Transverse colon (tissue), 4 donors: ENCODE measurements at regions not wholly inside any gene's neighbourhood (a gene's known extent, or its start where the extent isn't known, plus 50 kb on each side); places are given as distances from the start of the nearest gene placed in this dataset.

ENCODE experiments used
- DNase-seq: peaks from one replicate; pipeline ENCODE4 v3.0.0-alpha.2; 2019
- H3K27ac ChIP-seq, 4 donors: fragments of 200-600 bp; sonication (generic); 2 replicates each; pipeline ENCODE4 v1.5.1; 2016 to 2018; ENCODE audit warnings: inconsistent platforms in 4 of 4
- H3K27me3 ChIP-seq: fragments of 200-600 bp; sonication (generic); 2 replicates; pipeline ENCODE4 v1.5.1; 2017; ENCODE audit warnings: inconsistent platforms
- H3K36me3 ChIP-seq, 4 donors: fragments of 200-600 bp; sonication (generic); 2 replicates each; pipeline ENCODE4 v1.5.1; 2017 to 2019; ENCODE audit warnings: inconsistent platforms in 4 of 4
- H3K4me1 ChIP-seq, 4 donors: fragments of 200-600 bp; sonication (generic); 2 replicates each; pipeline ENCODE4 v1.5.1; 2017 to 2020; ENCODE audit warnings: inconsistent platforms in 4 of 4
- H3K4me3 ChIP-seq, 4 donors: fragments of 200-600 bp; sonication (generic); 1 replicate in 1 of 4; 2 replicates in 3 of 4; pipeline versions ENCODE4 v1.5.1 to v1.6.1; 2017 to 2019; ENCODE audit warnings: inconsistent platforms in 4 of 4
- H3K9me3 ChIP-seq, 2 donors: fragments of 200-600 bp; sonication (generic); 2 replicates each; pipeline ENCODE4 v1.5.1; 2017 to 2019; ENCODE audit warnings: inconsistent platforms in 2 of 2
- EP300 ChIP-seq: sonication (generic); formaldehyde crosslinking; IDR thresholded peaks from one replicate; pipeline ENCODE4 v1.6.1; 2017; ENCODE audit warnings: antibody characterized with exemption, low read depth
- POLR2A ChIP-seq: fragments of 450-650 bp; IDR thresholded peaks from one replicate; pipeline ENCODE4 v1.6.1; 2016; ENCODE audit warnings: antibody characterized with exemption, mild to moderate bottlenecking, moderate library complexity
- POLR2AphosphoS5 ChIP-seq, 3 donors: sonication (generic); formaldehyde crosslinking; IDR thresholded peaks; one replicate each; pipeline ENCODE4 v1.6.1; 2016; ENCODE audit warnings: antibody characterized with exemption in 3 of 3
- WGBS, 2 donors: methylation state at CpG; one replicate each; pipeline ENCODE4 v1.1.5; 2018; ENCODE audit warnings: low coverage in 1 of 2; 5-methylcytosine and 5-hydroxymethylcytosine counted together
- in situ Hi-C, 4 donors: fragments of 200-750 bp; cut with MboI; loops; one replicate each; pipeline versions ENCODE4 v1.15.0 to v1.15.1; 2017; ENCODE audit warnings: low sequenced_read_pairs in 3 of 4, low pct_ligation_motif_present in 1 of 4, low pct_unique_long_range_greater_than_20kb in 1 of 4
- intact Hi-C: fragments of 100-400 bp; cut with DNase I; formaldehyde crosslinking; loops from one replicate; pipeline ENCODE4 v1.15.1; 2023; ENCODE audit warnings: low total_unique reads
- TF ChIP-seq, protein P1 (sequence below), 5 experiments: fragments of 200-600 bp in 3 of 5; fragments of 450-650 bp in 2 of 5; sonication (generic) in 3 of 5; IDR thresholded peaks; 1 replicate in 2 of 5; 2 replicates in 3 of 5; pipeline ENCODE4 v1.5.1; 2016 to 2017; ENCODE audit warnings: antibody characterized with exemption in 5 of 5, inconsistent platforms in 3 of 5, mild to moderate bottlenecking in 2 of 5, moderate library complexity in 1 of 5

DNA sequence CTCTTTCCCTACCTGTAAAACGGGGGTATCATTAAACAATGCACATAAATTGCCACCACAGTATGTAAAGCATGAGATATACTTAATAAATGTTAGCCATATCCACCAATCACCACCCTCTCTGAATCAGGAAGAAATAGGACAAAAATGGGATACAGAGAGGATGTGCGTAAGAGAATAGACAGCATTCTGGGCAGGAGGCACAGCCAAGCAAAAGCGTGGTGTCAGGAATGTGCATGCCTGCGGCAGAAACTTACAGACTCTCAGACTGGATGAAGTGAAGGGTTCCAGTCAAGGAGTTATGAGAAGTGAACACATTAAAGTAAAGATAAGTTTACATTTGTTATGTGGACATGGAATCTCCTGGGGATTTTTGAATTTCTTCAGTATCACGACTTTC lies 121.7 kb upstream of the MDM1 start:
- intact Hi-C loops (no loop called here), in situ Hi-C loops (loop anchor here in 1 of 4 donors (25.0 kb wide), 1 partner anchor 92 kb away; no protein-coding TSS in a partner anchor)
- no peaks in the 10 kb centered on the region for H3K36me3 ChIP-seq
- no peak overlapping the region for H3K27ac ChIP-seq
- H3K9me3 ChIP-seq, result no peaks in the 10 kb centered on the region
- peaks cover 13 to 37% (median 20%) of the 10 kb centered on the region in 4 donors for H3K4me1 ChIP-seq
- WGBS, 2 donors, result 88% methylated on average over 4 to 5 of the region's 5 CpGs
- no peaks in the 10 kb centered on the region for H3K27me3 ChIP-seq
- no peak overlapping the region for H3K4me3 ChIP-seq
- TF ChIP-seq EP300, result no peak
- no peak for TF ChIP-seq POLR2A
- no peak for TF ChIP-seq POLR2AphosphoS5 (IDR thresholded peaks at IDR 0.05)
- TF ChIP-seq, protein P1, sequence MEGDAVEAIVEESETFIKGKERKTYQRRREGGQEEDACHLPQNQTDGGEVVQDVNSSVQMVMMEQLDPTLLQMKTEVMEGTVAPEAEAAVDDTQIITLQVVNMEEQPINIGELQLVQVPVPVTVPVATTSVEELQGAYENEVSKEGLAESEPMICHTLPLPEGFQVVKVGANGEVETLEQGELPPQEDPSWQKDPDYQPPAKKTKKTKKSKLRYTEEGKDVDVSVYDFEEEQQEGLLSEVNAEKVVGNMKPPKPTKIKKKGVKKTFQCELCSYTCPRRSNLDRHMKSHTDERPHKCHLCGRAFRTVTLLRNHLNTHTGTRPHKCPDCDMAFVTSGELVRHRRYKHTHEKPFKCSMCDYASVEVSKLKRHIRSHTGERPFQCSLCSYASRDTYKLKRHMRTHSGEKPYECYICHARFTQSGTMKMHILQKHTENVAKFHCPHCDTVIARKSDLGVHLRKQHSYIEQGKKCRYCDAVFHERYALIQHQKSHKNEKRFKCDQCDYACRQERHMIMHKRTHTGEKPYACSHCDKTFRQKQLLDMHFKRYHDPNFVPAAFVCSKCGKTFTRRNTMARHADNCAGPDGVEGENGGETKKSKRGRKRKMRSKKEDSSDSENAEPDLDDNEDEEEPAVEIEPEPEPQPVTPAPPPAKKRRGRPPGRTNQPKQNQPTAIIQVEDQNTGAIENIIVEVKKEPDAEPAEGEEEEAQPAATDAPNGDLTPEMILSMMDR (IDR thresholded peaks at IDR 0.05), result no peak
- DNase-seq, result no peak

DNA sequence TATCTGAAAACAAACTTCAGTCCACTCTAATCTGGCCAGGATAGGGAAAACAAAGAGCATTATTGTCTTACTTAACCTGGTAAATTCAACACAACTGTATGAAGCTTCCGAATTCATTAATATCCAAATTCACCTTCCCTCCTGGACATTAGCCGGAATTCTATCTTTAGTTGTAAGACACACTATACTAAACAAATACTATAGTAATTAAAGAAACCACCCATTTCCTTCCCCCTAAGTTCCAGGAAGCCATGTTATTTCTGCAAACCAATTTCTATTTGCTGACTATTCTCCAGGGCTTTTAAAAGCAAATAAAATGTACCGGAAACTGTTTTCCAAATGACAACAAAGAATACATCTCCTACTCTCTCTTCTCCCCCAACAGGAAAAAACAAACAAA lies 122.7 kb upstream of the MDM1 start:
- intact Hi-C loops (no loop called here), in situ Hi-C loops (loop anchor here in 1 of 4 donors (25.0 kb wide), 1 partner anchor 93 kb away; no protein-coding TSS in a partner anchor)
- no peak for DNase-seq
- no peaks in the 10 kb centered on the region for H3K36me3 ChIP-seq
- TF ChIP-seq, protein P1 (IDR thresholded peaks at IDR 0.05), result no peak
- TF ChIP-seq POLR2A (no peak), EP300 (no peak), POLR2AphosphoS5 (IDR thresholded peaks at IDR 0.05) (no peak)
- no peaks in the 10 kb centered on the region for H3K9me3 ChIP-seq
- no peak overlapping the region for H3K27ac ChIP-seq
- H3K4me3 ChIP-seq, result no peak overlapping the region
- H3K27me3 ChIP-seq, result no peaks in the 10 kb centered on the region
- 49% methylated on average over 3 of the region's 3 CpGs for WGBS, 2 donors
- H3K4me1 ChIP-seq, result peaks cover 13 to 37% (median 20%) of the 10 kb centered on the region in 4 donors

DNA sequence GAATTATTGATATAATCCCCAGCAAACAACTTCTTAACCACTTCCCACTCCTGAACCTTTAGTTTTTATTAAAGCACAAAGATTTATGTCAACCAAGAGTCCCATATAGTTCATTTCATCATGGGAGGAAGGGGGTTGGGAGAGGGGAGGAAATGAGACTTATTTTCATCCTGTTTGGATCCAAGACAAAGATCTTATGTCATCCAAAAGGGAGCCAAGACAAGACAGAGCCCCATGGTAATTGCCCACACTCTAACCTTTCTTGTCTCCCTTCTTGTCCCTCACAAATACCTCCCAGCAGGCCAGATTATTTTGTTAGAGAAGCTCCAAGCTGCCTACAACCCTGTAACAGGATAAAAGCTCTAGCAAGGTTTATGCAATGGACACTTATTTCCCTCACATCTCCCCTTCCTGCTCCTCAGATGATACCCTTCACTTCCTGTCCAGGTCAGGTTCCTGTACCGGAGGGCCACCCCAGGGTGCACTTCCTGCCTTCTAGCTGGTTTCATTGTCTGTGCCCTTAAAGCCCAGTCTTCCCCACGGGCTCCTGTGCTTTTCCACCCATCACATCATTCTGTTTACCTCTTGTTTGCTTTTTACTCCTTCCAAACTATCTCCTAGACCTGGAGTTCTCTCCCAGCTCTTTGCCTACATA lies 123.7 kb upstream of the MDM1 start:
- Histone ChIP-seq H3K4me3 (no peak overlapping the region), H3K27ac (no peak overlapping the region), H3K9me3 (no peaks in the 10 kb centered on the region), H3K27me3 (no peaks in the 10 kb centered on the region), H3K36me3 (no peaks in the 10 kb centered on the region), H3K4me1 (peaks cover 12 to 33% (median 18%) of the 10 kb centered on the region in 4 donors)
- in situ Hi-C loops (loop anchor here in 1 of 4 donors (25.0 kb wide), 1 partner anchor 94 kb away; no protein-coding TSS in a partner anchor), intact Hi-C loops (no loop called here)
- 50 to 70% methylated on average over 2 of the region's 2 CpGs for WGBS, 2 donors
- no peak for TF ChIP-seq POLR2AphosphoS5 (IDR thresholded peaks at IDR 0.05)
- no peak for DNase-seq

DNA sequence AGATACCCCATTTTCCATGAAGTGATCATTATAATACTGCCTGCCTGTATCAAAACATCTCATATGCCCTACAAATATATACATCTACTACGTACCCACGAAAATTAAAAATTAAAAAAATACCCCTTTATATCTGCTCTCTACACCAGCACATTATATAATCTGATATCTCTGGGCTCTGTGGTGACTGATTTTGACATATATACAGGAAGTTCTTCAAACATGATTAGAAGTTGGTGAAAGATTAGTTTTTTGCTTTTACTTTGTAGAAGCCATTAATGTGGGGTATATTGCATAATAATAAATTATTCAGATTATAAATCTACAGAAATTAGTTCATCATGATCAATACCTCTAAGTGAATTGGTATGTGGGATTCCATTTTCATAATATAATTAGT lies 126.7 kb upstream of the MDM1 start:
- no peak overlapping the region for H3K27ac ChIP-seq
- TF ChIP-seq, protein P1 (IDR thresholded peaks at IDR 0.05), result no peak
- TF ChIP-seq POLR2AphosphoS5 (IDR thresholded peaks at IDR 0.05) (no peak), POLR2A (no peak), EP300 (no peak)
- no peak for DNase-seq
- H3K36me3 ChIP-seq, result no peaks in the 10 kb centered on the region
- in situ Hi-C loops (loop anchor here in 1 of 4 donors (25.0 kb wide), 1 partner anchor 97 kb away; no protein-coding TSS in a partner anchor), intact Hi-C loops (no loop called here)
- H3K4me3 ChIP-seq, result no peak overlapping the region
- H3K27me3 ChIP-seq, result no peaks in the 10 kb centered on the region
- no peaks in the 10 kb centered on the region for H3K9me3 ChIP-seq
- WGBS, 2 donors, result 96 to 98% methylated on average over 2 of the region's 2 CpGs
- peaks cover 0 to 15% (median 6%) of the 10 kb centered on the region in 4 donors for H3K4me1 ChIP-seq
